GM12878 (cell line): ENCODE measurements at regions not wholly inside any gene's neighbourhood (a gene's known extent, or its start where the extent isn't known, plus 50 kb on each side); places are given as distances from the start of the nearest gene placed in this dataset.

Source experiments
- ATAC-seq: fragments of 200-7000 bp; cut with Tn5 transposase; 3 replicates; pipeline ENCODE4 v1.9.1; 2020; ENCODE audit warnings: mild to moderate bottlenecking, moderate library complexity
- BruUV-seq: library from RNA; stranded (reverse); fragments of 400-500 nt; replicated peaks from 2 replicates; lab custom pipeline; 2021; lab: Mats Ljungman, UMichigan
- CTCF ChIA-PET: fragments of 300-600 bp; sonication (Branson Sonifier 250); formaldehyde crosslinking; extraction: SDS; loops from one replicate; lab custom pipeline; 2021; ENCODE audit warnings: inconsistent platforms; lab: Yijun Ruan, JAX
- POLR2A ChIA-PET: fragments of 350-600 bp; formaldehyde crosslinking; extraction: SDS; loops from one replicate; lab custom pipeline; 2021; ENCODE audit warnings: inconsistent platforms; lab: Charles Lee
- RAD21 ChIA-PET: fragments of 300-600 bp; sonication (Branson Sonifier 250); formaldehyde crosslinking; loops from one replicate; lab custom pipeline; 2023; ENCODE audit warnings: antibody characterized with exemption; ENCODE audit not compliant: unreplicated experiment; lab: Charles Lee
- SMC1A ChIA-PET: fragments of 300-600 bp; sonication (Branson Sonifier 250); formaldehyde crosslinking; loops from one replicate; lab custom pipeline; 2023; ENCODE audit not compliant: unreplicated experiment, uncharacterized antibody; lab: Charles Lee
- DNase-seq: peaks from one replicate; pipeline ENCODE4 v3.0.0-alpha.2; 2011; ENCODE audit warnings: low read depth, low spot score
- FAIRE-seq: peaks from 3 replicates; lab custom pipeline; 2011; peaks lifted over from hg19 to GRCh38; lab: Jason Lieb, UNC
- H2AFZ ChIP-seq: 2 replicates; pipeline ENCODE4 v1.6.0; 2011; ENCODE audit warnings: low read depth, low read length, control low read depth; ENCODE audit not compliant: control insufficient read depth
- H3K27ac ChIP-seq: 2 replicates; pipeline ENCODE4 v1.5.1; 2011; ENCODE audit warnings: control low read depth; ENCODE audit not compliant: control insufficient read depth, insufficient read depth
- H3K27me3 ChIP-seq, 2 experiments: replicated peaks in 1 of 2; 2 replicates each; pipeline versions ENCODE4 v1.6.0 to v1.6.1; 2011; ENCODE audit warnings: low read length in 1 of 2; ENCODE audit not compliant: control insufficient read depth in 2 of 2, insufficient read depth in 2 of 2
- H3K36me3 ChIP-seq, 2 experiments: 2 replicates each; pipeline ENCODE4 v1.5.1; 2011; ENCODE audit warnings: low read length in 1 of 2; ENCODE audit not compliant: control insufficient read depth in 2 of 2, insufficient read depth in 2 of 2
- H3K4me1 ChIP-seq: 2 replicates; pipeline ENCODE4 v1.6.1; 2011; ENCODE audit warnings: mild to moderate bottlenecking, low read length, moderate library complexity, mixed read lengths; ENCODE audit not compliant: control insufficient read depth, insufficient read depth
- H3K4me2 ChIP-seq: 2 replicates; pipeline ENCODE4 v1.6.0; 2011; ENCODE audit warnings: control low read depth; ENCODE audit not compliant: control insufficient read depth, insufficient read depth
- H3K4me3 ChIP-seq: fragments of 200-600 bp; sonication (generic); 2 replicates; pipeline ENCODE4 v1.5.1; 2016
- H3K79me2 ChIP-seq: 2 replicates; pipeline ENCODE4 v1.6.0; 2011; ENCODE audit warnings: low read length; ENCODE audit not compliant: control insufficient read depth, insufficient read depth
- H3K9ac ChIP-seq: 2 replicates; pipeline ENCODE4 v1.8.0; 2011; ENCODE audit warnings: low read length, control low read depth, mixed read lengths; ENCODE audit not compliant: control insufficient read depth, insufficient read depth
- H3K9me3 ChIP-seq: replicated peaks from 3 replicates; pipeline ENCODE4 v1.5.1; 2011; ENCODE audit warnings: mild to moderate bottlenecking, low read length; ENCODE audit not compliant: control insufficient read depth, insufficient read depth
- H4K20me1 ChIP-seq: 2 replicates; pipeline ENCODE4 v1.6.0; 2011; ENCODE audit not compliant: control insufficient read depth, insufficient read depth
- BRCA1 ChIP-seq: IDR thresholded peaks from 2 replicates; pipeline ENCODE4 v1.6.1; 2011; ENCODE audit warnings: low read depth, low read length, improper control_type of control experiment
- ETV6 ChIP-seq, 2 experiments: fragments of 450-650 bp in 1 of 2; IDR thresholded peaks in 1 of 2; conservative IDR thresholded peaks in 1 of 2; 2 replicates each; pipeline ENCODE4 v1.6.1; 2014; ENCODE audit warnings: antibody characterized with exemption in 1 of 2, borderline replicate concordance in 1 of 2, low read depth in 1 of 2, mild to moderate bottlenecking in 1 of 2, moderate library complexity in 1 of 2
- GABPA ChIP-seq: IDR thresholded peaks from 2 replicates; pipeline ENCODE4 v1.6.1; 2014; ENCODE audit warnings: antibody characterized with exemption, low read depth, mild to moderate bottlenecking, inconsistent platforms
- HDAC2 ChIP-seq: fragments of 200-600 bp; sonication (generic); IDR thresholded peaks from 2 replicates; pipeline ENCODE4 v1.6.1; 2017
- HDGF ChIP-seq: fragments of 450-650 bp; IDR thresholded peaks from 2 replicates; pipeline ENCODE4 v1.6.1; 2016; ENCODE audit warnings: antibody characterized with exemption
- NFYB ChIP-seq: IDR thresholded peaks from 2 replicates; pipeline ENCODE4 v1.6.1; 2011; ENCODE audit warnings: low read depth, mild to moderate bottlenecking, low read length, improper control_type of control experiment, moderate library complexity; ENCODE audit not compliant: insufficient read depth
- PAX5 ChIP-seq: IDR thresholded peaks from 2 replicates; pipeline ENCODE4 v1.6.1; 2011; ENCODE audit warnings: low read depth, low read length, borderline replicate concordance
- RFX5 ChIP-seq: IDR thresholded peaks from 2 replicates; pipeline ENCODE4 v1.6.1; 2011; ENCODE audit warnings: low read depth, low read length, improper control_type of control experiment
- SPI1 ChIP-seq: IDR thresholded peaks from 2 replicates; pipeline ENCODE4 v1.6.1; 2011; ENCODE audit warnings: low read depth, mild to moderate bottlenecking, low read length, moderate library complexity, borderline replicate concordance; ENCODE audit not compliant: insufficient read depth
- SUPT20H ChIP-seq: IDR thresholded peaks from 2 replicates; pipeline ENCODE4 v1.6.1; 2011; ENCODE audit warnings: low read depth, mild to moderate bottlenecking, low read length, moderate library complexity, borderline replicate concordance; ENCODE audit not compliant: control insufficient read depth
- TCF12 ChIP-seq: IDR thresholded peaks from 2 replicates; pipeline ENCODE4 v1.6.1; 2011; ENCODE audit warnings: low read depth, mild to moderate bottlenecking, low read length
- TCF3 ChIP-seq: IDR thresholded peaks from 2 replicates; pipeline ENCODE4 v1.6.1; 2012; ENCODE audit warnings: low read depth, mild to moderate bottlenecking, low read length, borderline replicate concordance; ENCODE audit not compliant: insufficient read depth
- TCF7 ChIP-seq: IDR thresholded peaks from 2 replicates; pipeline ENCODE4 v1.6.1; 2014; ENCODE audit warnings: antibody characterized with exemption, borderline replicate concordance
- YY1 ChIP-seq: IDR thresholded peaks from 2 replicates; pipeline ENCODE4 v1.6.1; 2011; ENCODE audit warnings: low read depth, mild to moderate bottlenecking, low read length
- WGBS: methylation state at CpG from one replicate; pipeline ENCODE4 v1.1.6; 2016; ENCODE audit warnings: low lambda C conversion rate; ENCODE audit not compliant: insufficient replicate concordance, insufficient coverage; ENCODE audit errors: missing lambda C conversion rate; 5-methylcytosine and 5-hydroxymethylcytosine counted together
- in situ Hi-C: fragments of 300-500 bp; cut with MboI; formaldehyde crosslinking; loops from 9 replicates; pipeline ENCODE4 v1.14.3; 2018; ENCODE audit warnings: mixed read lengths
- intact Hi-C: fragments of 100-400 bp; cut with micrococcal nuclease; formaldehyde crosslinking; loops from one replicate; pipeline ENCODE4 v1.14.2; 2022; ENCODE audit not compliant: unreplicated experiment
- TF ChIP-seq, protein P1 (sequence below): fragments of 450-650 bp; IDR thresholded peaks from 2 replicates; pipeline ENCODE4 v1.6.1; 2017; ENCODE audit warnings: mild to moderate bottlenecking
- TF ChIP-seq, protein P2 (sequence below): fragments of 450-650 bp; IDR thresholded peaks from 2 replicates; pipeline ENCODE4 v1.6.1; 2018; ENCODE audit warnings: mild to moderate bottlenecking, low read depth, moderate library complexity; ENCODE audit not compliant: partially characterized antibody
- TF ChIP-seq, protein P3 (sequence below): fragments of 450-650 bp; formaldehyde crosslinking; IDR thresholded peaks from 2 replicates; pipeline ENCODE4 v1.5.0; 2022; ENCODE audit warnings: mild to moderate bottlenecking, missing genetic modification characterization

DNA sequence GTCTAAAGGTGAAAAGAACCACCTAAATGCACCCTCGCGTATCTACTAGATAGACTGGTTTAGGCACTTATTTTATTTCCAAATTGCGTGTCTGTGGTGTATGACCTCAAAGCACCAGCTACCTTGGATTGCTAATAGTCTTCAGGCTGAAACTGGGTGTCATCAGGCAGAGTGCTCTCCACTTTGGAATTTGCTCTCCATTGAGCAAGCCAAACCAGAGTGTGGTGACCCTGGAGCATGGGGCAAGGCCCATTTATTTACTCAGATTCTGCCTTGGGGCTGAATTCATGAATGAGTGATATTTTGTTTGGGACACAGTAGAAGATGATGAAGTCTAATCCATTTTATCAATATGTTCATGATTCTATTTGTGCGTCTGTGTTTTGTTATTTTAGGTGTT, 812.8 kb upstream of the SLC35B3 start:
- ChIA-PET CTCF (interaction anchor here (1.0 kb wide), 2 partner anchors 166 to 1182 kb away, joined by 3 read pairs; no protein-coding TSS in a partner anchor), SMC1A (no interaction called here), RAD21 (no interaction called here), POLR2A (no interaction called here)
- Histone ChIP-seq H2AFZ (no peak overlapping the region), H3K79me2 (no peaks in the 10 kb centered on the region), H3K27me3 (no peaks in the 10 kb centered on the region), H3K9ac (no peak overlapping the region), H3K9me3 (no peaks in the 10 kb centered on the region), H4K20me1 (no peaks in the 10 kb centered on the region), H3K4me3 (no peak overlapping the region), H3K27ac (no peak overlapping the region), H3K4me1 (no peaks in the 10 kb centered on the region), H3K4me2 (no peak overlapping the region), H3K36me3 (no peaks in the 10 kb centered on the region)
- no TSS peak for BruUV-seq
- ATAC-seq (no peak), DNase-seq (no peak), FAIRE-seq (no peak)
- intact Hi-C loops: no loop called here
- 72% methylated on average over 4 of the region's 4 CpGs for WGBS
- in situ Hi-C loops: loop anchor here (10.0 kb wide), 1 partner anchor 1187 kb away; no protein-coding TSS in a partner anchor
- TF ChIP-seq BRCA1: no peak
- TF ChIP-seq HDAC2: no peak
- TF ChIP-seq, protein P1, sequence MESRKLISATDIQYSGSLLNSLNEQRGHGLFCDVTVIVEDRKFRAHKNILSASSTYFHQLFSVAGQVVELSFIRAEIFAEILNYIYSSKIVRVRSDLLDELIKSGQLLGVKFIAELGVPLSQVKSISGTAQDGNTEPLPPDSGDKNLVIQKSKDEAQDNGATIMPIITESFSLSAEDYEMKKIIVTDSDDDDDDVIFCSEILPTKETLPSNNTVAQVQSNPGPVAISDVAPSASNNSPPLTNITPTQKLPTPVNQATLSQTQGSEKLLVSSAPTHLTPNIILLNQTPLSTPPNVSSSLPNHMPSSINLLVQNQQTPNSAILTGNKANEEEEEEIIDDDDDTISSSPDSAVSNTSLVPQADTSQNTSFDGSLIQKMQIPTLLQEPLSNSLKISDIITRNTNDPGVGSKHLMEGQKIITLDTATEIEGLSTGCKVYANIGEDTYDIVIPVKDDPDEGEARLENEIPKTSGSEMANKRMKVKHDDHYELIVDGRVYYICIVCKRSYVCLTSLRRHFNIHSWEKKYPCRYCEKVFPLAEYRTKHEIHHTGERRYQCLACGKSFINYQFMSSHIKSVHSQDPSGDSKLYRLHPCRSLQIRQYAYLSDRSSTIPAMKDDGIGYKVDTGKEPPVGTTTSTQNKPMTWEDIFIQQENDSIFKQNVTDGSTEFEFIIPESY: no peak
- no peak for TF ChIP-seq SPI1
- TF ChIP-seq TCF3: no peak
- TF ChIP-seq ETV6 (conservative IDR thresholded peaks at IDR 0.05 in 1 of 2, IDR thresholded peaks at IDR 0.05 in 1 of 2; ENCODE audit: borderline replicate concordance in 1 of 2, low read depth in 1 of 2): no peak
- TF ChIP-seq NFYB: no peak
- TF ChIP-seq RFX5: no peak
- TF ChIP-seq TCF12: no peak
- TF ChIP-seq HDGF: no peak
- TF ChIP-seq, protein P2, sequence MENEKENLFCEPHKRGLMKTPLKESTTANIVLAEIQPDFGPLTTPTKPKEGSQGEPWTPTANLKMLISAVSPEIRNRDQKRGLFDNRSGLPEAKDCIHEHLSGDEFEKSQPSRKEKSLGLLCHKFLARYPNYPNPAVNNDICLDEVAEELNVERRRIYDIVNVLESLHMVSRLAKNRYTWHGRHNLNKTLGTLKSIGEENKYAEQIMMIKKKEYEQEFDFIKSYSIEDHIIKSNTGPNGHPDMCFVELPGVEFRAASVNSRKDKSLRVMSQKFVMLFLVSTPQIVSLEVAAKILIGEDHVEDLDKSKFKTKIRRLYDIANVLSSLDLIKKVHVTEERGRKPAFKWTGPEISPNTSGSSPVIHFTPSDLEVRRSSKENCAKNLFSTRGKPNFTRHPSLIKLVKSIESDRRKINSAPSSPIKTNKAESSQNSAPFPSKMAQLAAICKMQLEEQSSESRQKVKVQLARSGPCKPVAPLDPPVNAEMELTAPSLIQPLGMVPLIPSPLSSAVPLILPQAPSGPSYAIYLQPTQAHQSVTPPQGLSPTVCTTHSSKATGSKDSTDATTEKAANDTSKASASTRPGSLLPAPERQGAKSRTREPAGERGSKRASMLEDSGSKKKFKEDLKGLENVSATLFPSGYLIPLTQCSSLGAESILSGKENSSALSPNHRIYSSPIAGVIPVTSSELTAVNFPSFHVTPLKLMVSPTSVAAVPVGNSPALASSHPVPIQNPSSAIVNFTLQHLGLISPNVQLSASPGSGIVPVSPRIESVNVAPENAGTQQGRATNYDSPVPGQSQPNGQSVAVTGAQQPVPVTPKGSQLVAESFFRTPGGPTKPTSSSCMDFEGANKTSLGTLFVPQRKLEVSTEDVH: no peak
- TF ChIP-seq GABPA: no peak
- no peak for TF ChIP-seq SUPT20H
- no peak for TF ChIP-seq TCF7
- TF ChIP-seq PAX5: no peak
- TF ChIP-seq YY1: no peak
- TF ChIP-seq, protein P3, sequence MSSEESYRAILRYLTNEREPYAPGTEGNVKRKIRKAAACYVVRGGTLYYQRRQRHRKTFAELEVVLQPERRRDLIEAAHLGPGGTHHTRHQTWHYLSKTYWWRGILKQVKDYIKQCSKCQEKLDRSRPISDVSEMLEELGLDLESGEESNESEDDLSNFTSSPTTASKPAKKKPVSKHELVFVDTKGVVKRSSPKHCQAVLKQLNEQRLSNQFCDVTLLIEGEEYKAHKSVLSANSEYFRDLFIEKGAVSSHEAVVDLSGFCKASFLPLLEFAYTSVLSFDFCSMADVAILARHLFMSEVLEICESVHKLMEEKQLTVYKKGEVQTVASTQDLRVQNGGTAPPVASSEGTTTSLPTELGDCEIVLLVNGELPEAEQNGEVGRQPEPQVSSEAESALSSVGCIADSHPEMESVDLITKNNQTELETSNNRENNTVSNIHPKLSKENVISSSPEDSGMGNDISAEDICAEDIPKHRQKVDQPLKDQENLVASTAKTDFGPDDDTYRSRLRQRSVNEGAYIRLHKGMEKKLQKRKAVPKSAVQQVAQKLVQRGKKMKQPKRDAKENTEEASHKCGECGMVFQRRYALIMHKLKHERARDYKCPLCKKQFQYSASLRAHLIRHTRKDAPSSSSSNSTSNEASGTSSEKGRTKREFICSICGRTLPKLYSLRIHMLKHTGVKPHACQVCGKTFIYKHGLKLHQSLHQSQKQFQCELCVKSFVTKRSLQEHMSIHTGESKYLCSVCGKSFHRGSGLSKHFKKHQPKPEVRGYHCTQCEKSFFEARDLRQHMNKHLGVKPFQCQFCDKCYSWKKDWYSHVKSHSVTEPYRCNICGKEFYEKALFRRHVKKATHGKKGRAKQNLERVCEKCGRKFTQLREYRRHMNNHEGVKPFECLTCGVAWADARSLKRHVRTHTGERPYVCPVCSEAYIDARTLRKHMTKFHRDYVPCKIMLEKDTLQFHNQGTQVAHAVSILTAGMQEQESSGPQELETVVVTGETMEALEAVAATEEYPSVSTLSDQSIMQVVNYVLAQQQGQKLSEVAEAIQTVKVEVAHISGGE (CRISPR knock-in tag): no peak
